Natural killer cell (primary cell): ENCODE measurements at regions not wholly inside any gene's neighbourhood (a gene's known extent, or its start where the extent isn't known, plus 50 kb on each side); places are given as distances from the start of the nearest gene placed in this dataset.
A peak's percentile ranks its signal among the peaks of the same experiment; 100 is the strongest.

ENCODE experiments used
- ATAC-seq, 3 donors: fragments of 150-1000 bp in 2 of 3; fragments of 200-7000 bp in 1 of 3; cut with Tn5 transposase; 1 replicate in 1 of 3; 2 replicates in 2 of 3; pipeline ENCODE4 v1.10.0; 2021; ENCODE audit warnings: mild to moderate bottlenecking in 2 of 3, moderate library complexity in 2 of 3
- DNase-seq, 2 donors: peaks; one replicate each; pipeline versions ENCODE4 v3.0.0 to v3.0.0-alpha.2; 2013 to 2021; ENCODE audit warnings: mixed read lengths in 1 of 2
- H3K27ac ChIP-seq: one replicate; pipeline ENCODE4 v1.5.1; 2013; ENCODE audit warnings: mild to moderate bottlenecking, low read length
- H3K27me3 ChIP-seq: one replicate; pipeline ENCODE4 v1.6.1; 2013; ENCODE audit warnings: low read length; ENCODE audit not compliant: control insufficient read depth, insufficient read depth
- H3K36me3 ChIP-seq: one replicate; pipeline ENCODE4 v1.6.1; 2013; ENCODE audit warnings: low read length; ENCODE audit not compliant: control insufficient read depth, insufficient read depth
- H3K4me1 ChIP-seq: one replicate; pipeline ENCODE4 v1.6.1; 2013; ENCODE audit warnings: low read length; ENCODE audit not compliant: control insufficient read depth, insufficient read depth
- H3K4me3 ChIP-seq: one replicate; pipeline ENCODE4 v1.5.1; 2013; ENCODE audit warnings: low read length
- H3K9me3 ChIP-seq: one replicate; pipeline ENCODE4 v1.6.1; 2013; ENCODE audit warnings: low read length; ENCODE audit not compliant: control insufficient read depth, insufficient read depth
- H3K27ac Mint-ChIP-seq, 2 donors: one replicate each; pipeline ENCODE4 v1.8.0; 2022; ENCODE audit warnings: mild to moderate bottlenecking in 2 of 2, mixed read lengths in 2 of 2, moderate library complexity in 1 of 2
- H3K27me3 Mint-ChIP-seq, 2 donors: one replicate each; pipeline ENCODE4 v1.8.0; 2022; ENCODE audit warnings: low read depth in 2 of 2, mixed read lengths in 2 of 2
- H3K36me3 Mint-ChIP-seq: one replicate; pipeline ENCODE4 v1.8.0; 2022; ENCODE audit warnings: mixed read lengths
- H3K4me1 Mint-ChIP-seq, 2 donors: one replicate each; pipeline ENCODE4 v1.8.0; 2022; ENCODE audit warnings: mixed read lengths in 2 of 2
- H3K4me3 Mint-ChIP-seq: one replicate; pipeline ENCODE4 v1.8.0; 2022; ENCODE audit warnings: mild to moderate bottlenecking, moderate library complexity, mixed read lengths
- H3K9me3 Mint-ChIP-seq, 2 donors: one replicate each; pipeline ENCODE4 v1.8.0; 2022; ENCODE audit warnings: mixed read lengths in 2 of 2
- WGBS: methylation state at CpG from one replicate; pipeline ENCODE4 v1.1.7; 2013; ENCODE audit warnings: missing lambda C conversion rate; ENCODE audit not compliant: insufficient coverage; 5-methylcytosine and 5-hydroxymethylcytosine counted together
- intact Hi-C: fragments of 100-400 bp; cut with micrococcal nuclease; formaldehyde crosslinking; loops from one replicate; pipeline ENCODE4 v1.14.2; 2022
- TF ChIP-seq, protein P1 (sequence below): fragments of 200-600 bp; IDR thresholded peaks from one replicate; pipeline ENCODE4 v1.8.0; 2022; ENCODE audit warnings: antibody characterized with exemption

DNA sequence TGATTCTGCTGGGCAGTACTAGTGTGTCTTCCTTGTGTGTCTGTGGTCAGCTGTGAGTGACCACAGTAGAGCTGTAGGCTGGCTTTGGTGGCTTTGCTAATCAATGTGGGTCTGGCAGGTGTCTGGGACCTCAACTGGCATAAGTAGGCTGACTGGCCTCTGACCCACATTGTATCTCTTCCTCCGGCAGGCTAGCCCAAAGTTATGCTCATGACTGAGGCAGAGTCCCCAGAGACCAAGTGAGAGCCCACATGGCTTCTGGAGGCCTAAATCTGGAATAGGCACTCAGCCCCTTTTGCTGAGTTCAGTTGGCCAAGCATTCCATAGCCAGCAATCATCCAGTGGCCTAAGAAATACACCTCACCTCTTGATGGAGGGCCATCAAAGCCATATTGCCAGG is 289.1 kb upstream of the SUCLG2 start:
- no peak for DNase-seq
- Histone ChIP-seq H3K4me1 (peaks cover 4% of the 10 kb centered on the region), H3K27me3 (no peaks in the 10 kb centered on the region), H3K9me3 (no peaks in the 10 kb centered on the region), H3K36me3 (no peaks in the 10 kb centered on the region), H3K27ac (no peak overlapping the region), H3K4me3 (no peak overlapping the region)
- Mint-ChIP-seq H3K4me3 (no peak overlapping the region), H3K4me1 (no peaks in the 10 kb centered on the region), H3K27me3 (no peaks in the 10 kb centered on the region), H3K9me3 (no peaks in the 10 kb centered on the region), H3K36me3 (no peaks in the 10 kb centered on the region), H3K27ac (no peak overlapping the region)
- intact Hi-C loops: no loop called here
- ATAC-seq: no peak
- 88% methylated on average over 1 of the region's 1 CpG for WGBS
- TF ChIP-seq, protein P1, sequence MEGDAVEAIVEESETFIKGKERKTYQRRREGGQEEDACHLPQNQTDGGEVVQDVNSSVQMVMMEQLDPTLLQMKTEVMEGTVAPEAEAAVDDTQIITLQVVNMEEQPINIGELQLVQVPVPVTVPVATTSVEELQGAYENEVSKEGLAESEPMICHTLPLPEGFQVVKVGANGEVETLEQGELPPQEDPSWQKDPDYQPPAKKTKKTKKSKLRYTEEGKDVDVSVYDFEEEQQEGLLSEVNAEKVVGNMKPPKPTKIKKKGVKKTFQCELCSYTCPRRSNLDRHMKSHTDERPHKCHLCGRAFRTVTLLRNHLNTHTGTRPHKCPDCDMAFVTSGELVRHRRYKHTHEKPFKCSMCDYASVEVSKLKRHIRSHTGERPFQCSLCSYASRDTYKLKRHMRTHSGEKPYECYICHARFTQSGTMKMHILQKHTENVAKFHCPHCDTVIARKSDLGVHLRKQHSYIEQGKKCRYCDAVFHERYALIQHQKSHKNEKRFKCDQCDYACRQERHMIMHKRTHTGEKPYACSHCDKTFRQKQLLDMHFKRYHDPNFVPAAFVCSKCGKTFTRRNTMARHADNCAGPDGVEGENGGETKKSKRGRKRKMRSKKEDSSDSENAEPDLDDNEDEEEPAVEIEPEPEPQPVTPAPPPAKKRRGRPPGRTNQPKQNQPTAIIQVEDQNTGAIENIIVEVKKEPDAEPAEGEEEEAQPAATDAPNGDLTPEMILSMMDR: no peak

DNA sequence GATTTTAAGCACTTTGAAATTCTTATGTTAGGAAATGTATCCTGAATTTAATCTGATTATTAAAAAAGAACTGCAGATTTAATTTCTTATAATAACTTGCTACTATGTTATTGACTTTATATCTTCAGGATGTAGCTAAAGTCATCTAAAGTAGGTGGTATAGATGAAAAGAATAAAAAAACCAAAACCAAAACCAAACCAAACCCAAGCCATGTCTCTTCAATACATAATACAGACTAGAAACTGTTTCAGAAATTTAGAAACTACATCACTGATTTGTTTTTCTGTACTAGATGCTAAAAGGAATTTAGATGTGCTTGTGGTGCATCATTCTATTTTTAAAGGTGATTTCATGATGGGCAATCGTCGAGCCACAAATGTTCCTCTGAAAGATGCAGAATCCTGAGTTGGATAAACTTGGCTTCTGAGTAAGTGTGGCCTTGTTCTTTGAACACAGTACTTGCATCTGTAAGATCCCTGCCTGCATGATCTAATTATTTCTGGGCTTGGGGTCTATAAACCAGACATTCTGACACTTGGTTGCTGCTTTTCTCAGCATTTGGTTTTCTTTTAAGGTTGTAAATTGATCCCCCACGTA is 287.1 kb upstream of the SUCLG2 start:
- Mint-ChIP-seq H3K27me3 (no peaks in the 10 kb centered on the region), H3K4me3 (no peak overlapping the region), H3K27ac (no peak overlapping the region), H3K36me3 (no peaks in the 10 kb centered on the region), H3K9me3 (no peaks in the 10 kb centered on the region), H3K4me1 (no peaks in the 10 kb centered on the region)
- Histone ChIP-seq H3K4me3 (no peak overlapping the region), H3K4me1 (no peaks in the 10 kb centered on the region), H3K9me3 (no peaks in the 10 kb centered on the region), H3K27me3 (no peaks in the 10 kb centered on the region), H3K27ac (no peak overlapping the region), H3K36me3 (no peaks in the 10 kb centered on the region)
- DNase-seq (peak in 1 of 2 donors; percentile 7), ATAC-seq (no peak)
- 85% methylated on average over 2 of the region's 3 CpGs for WGBS
- TF ChIP-seq, protein P1: no peak
- intact Hi-C loops: no loop called here

DNA sequence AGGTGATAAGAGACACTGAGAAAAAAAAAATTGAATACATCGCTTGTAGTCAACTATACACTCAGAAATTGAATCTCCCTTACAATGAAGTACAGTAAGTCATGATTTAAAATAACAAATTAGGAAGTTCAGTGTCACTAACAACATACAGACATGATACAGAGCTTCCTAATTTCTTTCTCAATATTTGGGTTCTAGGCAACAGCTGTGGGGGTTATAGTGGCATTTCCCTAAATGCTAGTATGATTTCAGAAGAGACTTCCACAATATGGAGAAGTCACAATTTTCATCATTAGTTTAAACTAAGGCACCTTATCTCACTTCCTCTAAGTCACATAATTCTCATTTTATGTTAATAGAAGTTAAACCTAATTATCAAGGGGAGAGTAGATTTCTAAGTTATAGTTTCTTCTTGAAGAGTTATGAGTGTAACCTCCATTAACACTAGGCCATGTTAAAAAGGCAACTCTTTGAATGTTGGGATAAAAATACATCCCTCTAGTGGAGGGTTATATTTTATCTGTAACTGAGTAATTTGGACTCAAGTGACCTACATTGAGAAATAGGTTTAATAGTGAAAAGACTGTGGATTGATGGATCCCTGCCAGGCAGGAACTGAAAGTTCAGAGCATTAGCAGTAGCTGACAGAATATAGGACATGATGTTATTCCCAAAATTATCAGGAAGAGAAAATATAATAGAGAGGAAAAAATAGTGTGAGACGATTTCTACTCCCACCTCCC is 286.0 kb upstream of the SUCLG2 start:
- Histone ChIP-seq H3K4me3 (no peak overlapping the region), H3K4me1 (no peaks in the 10 kb centered on the region), H3K36me3 (no peaks in the 10 kb centered on the region), H3K27me3 (no peaks in the 10 kb centered on the region), H3K27ac (no peak overlapping the region), H3K9me3 (no peaks in the 10 kb centered on the region)
- WGBS: no CpG with 5 or more reads among the region's 2 CpGs
- intact Hi-C loops: no loop called here
- Mint-ChIP-seq H3K36me3 (no peaks in the 10 kb centered on the region), H3K9me3 (peaks cover 0 to 2% of the 10 kb centered on the region in 2 donors), H3K4me3 (no peak overlapping the region), H3K27me3 (no peaks in the 10 kb centered on the region), H3K27ac (no peak overlapping the region), H3K4me1 (no peaks in the 10 kb centered on the region)
- TF ChIP-seq, protein P1: no peak
- DNase-seq: no peak
- ATAC-seq: no peak
